HG03095 (cell line): ENCODE measurements at regions not wholly inside any gene's neighbourhood (a gene's known extent, or its start where the extent isn't known, plus 50 kb on each side); places are given as distances from the start of the nearest gene placed in this dataset.

Experiments used
- ATAC-seq: cut with Tn5 transposase; IDR thresholded peaks from one replicate; pipeline ENCODE4 v1.9.1; 2021; ENCODE audit warnings: moderate library complexity; ENCODE audit not compliant: unreplicated experiment

- no peak for ATAC-seq
Observed at GRCh38 chr10:128543151-128543550, 416.9 kb upstream of the MKI67 start.

DNA sequence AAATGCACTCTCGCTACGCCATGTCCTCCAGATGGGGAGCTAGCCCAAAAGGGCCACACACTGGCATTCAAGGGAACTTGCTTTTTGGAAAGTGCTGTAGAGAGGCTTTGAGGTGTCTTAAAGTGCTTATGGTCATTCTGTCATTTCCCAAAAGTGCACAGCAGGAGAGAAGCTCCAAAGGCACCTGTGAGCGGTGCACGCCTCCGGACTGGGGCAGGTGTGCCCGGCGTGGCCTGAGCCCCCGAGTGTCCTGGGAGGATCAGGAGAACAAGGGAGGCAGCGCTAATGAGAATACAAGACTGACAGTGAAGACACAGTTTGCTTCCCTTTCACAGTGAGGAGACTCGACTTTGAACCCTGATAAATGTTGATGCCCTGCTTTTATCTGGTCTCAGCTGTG is 419.0 kb upstream of the MKI67 start:
- no peak for ATAC-seq

- no peak for ATAC-seq
Observed at GRCh38 chr10:128546651-128547165, 420.5 kb upstream of the MKI67 start.

GRCh38 chr10:128549101-128549608 is 422.9 kb upstream of the MKI67 start:
- ATAC-seq: no peak

DNA sequence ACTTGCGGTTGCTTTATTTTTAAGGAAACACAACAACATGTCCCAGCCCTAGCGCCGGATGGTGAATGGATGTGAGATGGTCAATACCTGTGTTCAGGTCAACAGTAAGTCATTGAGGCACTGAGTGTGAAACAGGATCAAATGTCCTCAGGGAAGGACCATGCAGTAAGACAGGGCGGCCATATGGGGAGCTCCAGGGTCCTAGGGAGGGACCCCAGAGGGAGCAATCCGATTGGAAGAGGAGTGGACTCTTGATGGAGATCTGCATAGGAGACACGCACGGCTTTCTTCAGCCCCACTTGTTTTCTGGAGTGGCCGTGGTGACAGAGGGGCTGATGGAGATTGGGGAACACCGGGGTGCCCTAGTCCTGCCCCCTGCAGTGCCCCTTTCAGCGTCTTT is 423.8 kb upstream of the MKI67 start:
- no peak for ATAC-seq

GRCh38 chr10:128551475-128551874 is 425.3 kb upstream of the MKI67 start:
- ATAC-seq: no peak

- ATAC-seq: no peak
Observed at GRCh38 chr10:128553755-128554154, 427.5 kb upstream of the MKI67 start.

- no peak for ATAC-seq
Observed at GRCh38 chr10:128556182-128557110, 430.2 kb upstream of the MKI67 start.

GRCh38 chr10:128557149-128557710 is 431.0 kb upstream of the MKI67 start:
- ATAC-seq: no peak

GRCh38 chr10:128560406-128560805 is 434.2 kb upstream of the MKI67 start:
- ATAC-seq: no peak

DNA sequence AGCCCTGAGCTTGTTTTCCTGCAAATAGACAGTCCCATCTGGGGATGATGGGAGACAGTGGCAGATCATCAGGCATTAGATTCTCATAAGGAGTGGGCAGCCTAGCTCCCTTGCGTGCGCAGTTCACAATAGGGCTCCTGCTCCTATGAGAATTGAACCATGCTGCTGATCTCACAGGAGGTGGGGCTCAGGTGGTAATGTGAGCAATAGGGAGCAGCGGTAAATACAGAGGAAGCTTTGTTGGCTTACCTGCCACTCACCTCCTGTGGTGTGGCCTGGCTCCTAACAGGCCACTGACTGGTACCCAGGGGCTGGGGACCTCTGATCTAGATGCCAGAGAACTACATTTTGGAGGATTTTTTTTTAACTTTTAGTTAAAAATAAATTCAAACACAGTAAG is 434.8 kb upstream of the MKI67 start:
- ATAC-seq: no peak

GRCh38 chr10:128563387-128563786 is 437.2 kb upstream of the MKI67 start:
- ATAC-seq: no peak

GRCh38 chr10:128563904-128564303 is 437.7 kb upstream of the MKI67 start:
- ATAC-seq: no peak

GRCh38 chr10:128566361-128566968 is 440.2 kb upstream of the MKI67 start:
- ATAC-seq: no peak

DNA sequence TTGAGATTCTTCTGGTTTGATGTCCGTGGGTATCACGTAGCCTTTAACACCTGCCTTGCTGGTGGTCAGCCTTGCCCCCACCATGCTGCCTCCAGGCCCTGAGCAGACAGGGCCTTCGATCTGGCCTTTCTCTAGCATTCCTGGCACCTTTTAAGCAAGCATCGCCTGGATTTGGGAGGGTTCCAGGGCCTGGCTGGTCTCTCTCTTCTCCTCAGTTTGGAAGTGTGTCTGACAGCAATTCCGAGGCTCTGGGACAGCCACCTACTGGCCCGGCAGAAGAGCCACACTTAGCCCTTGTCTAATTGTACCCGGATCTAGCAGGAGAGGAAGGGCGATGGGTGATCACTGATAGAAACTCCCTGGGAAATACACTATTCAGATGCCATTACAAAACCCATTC is 441.3 kb upstream of the MKI67 start:
- no peak for ATAC-seq

DNA sequence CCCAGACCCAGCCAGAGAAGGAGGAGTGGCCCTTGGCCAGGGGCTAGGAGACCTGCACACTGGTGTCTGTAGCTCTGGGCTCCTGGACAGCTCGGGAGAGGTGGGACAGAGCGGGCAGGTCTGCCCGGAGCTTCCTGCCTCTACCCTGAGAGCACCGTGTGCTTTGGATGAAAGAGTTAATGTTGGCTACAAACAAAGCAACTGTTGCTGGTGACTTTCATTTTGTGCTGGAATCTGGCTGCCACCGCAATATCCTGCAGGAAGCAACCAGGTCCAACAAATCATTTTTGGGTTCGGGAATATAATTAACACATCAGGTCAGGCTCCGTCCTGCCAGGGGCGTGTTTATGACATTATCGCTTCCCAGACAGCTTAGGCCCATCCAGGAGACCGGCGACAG is 441.8 kb upstream of the MKI67 start:
- no peak for ATAC-seq

- no peak for ATAC-seq
Observed at GRCh38 chr10:128568491-128568890, 442.3 kb upstream of the MKI67 start.

DNA sequence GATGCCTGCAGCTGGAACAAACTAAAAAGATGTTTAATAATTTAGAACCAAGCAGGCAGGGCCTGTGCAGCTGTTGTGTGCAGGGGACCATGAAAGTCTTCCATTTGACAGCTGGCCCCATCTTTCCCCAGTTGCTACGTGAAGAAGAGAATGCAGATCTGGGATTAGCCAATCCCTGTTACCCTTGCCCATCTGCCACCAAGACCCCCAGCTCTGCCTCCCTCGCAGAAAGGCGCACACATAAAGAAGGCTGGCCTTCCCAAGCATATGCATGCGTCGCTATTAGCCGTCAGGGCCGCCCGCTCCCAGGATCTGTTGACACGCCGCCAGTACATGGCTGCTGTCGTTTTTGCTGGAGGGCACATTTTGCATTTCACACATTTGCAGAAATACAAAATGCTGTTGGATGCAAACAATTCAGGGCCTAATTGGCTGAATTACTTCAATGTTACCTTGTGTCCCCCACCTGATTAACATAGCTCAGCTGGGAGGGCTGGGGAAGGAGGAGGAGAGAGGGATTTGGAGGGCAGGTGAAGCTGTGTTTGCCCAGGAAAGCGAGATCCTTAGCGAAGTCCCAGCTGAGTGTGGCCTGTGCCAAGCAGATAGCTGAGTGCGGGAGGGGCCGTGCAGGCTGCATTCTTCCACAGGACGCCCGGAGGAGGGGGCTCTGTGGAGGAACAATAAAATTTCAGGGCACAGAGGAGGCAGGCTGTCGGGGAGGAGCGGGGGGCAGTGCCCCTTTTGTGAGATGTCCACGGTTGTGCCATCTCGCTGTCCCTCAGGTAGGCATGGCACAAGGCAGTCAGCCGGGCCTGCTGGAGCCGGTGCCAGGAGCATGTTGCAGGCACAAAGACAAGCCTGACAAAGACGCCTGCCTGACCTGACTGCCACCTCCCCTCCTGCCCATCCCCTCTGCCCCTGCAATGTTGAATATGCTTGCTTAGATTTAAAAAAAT is 443.0 kb upstream of the MKI67 start:
- ATAC-seq: no peak

GRCh38 chr10:128570319-128570995 is 444.2 kb upstream of the MKI67 start:
- no peak for ATAC-seq

- no peak for ATAC-seq
Observed at GRCh38 chr10:128571071-128571470, 444.8 kb upstream of the MKI67 start.
